D341Med (cell line): ENCODE measurements at regions not wholly inside any gene's neighbourhood (a gene's known extent, or its start where the extent isn't known, plus 50 kb on each side); places are given as distances from the start of the nearest gene placed in this dataset.

Experiments
- DNase-seq: peaks from one replicate; pipeline ENCODE4 v3.0.0; 2012; ENCODE audit warnings: low spot score

- DNase-seq = no peak
These were observed 211.1 kb downstream of the ANKRD60 start for GRCh38 chr20:58017231-58017969.

DNA sequence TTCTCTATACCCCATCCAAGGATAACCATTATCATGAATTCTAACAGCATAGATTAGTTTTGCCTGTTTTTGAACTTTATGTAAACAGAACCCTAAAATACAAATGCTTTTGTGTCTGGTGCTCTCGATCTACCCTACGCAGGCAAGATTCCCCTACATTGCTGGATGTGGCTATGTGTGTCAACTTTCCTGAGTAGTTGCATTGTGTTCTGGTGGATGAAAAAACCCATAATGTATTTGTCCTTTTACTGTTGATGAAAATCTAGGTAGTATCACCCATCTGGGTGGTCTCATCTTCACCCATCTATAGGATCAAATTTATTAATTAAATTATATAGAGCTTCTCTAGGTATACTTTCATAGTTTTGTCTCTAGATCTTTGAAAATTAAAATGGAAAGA lies 211.7 kb downstream of the ANKRD60 start:
- DNase-seq = no peak

DNA sequence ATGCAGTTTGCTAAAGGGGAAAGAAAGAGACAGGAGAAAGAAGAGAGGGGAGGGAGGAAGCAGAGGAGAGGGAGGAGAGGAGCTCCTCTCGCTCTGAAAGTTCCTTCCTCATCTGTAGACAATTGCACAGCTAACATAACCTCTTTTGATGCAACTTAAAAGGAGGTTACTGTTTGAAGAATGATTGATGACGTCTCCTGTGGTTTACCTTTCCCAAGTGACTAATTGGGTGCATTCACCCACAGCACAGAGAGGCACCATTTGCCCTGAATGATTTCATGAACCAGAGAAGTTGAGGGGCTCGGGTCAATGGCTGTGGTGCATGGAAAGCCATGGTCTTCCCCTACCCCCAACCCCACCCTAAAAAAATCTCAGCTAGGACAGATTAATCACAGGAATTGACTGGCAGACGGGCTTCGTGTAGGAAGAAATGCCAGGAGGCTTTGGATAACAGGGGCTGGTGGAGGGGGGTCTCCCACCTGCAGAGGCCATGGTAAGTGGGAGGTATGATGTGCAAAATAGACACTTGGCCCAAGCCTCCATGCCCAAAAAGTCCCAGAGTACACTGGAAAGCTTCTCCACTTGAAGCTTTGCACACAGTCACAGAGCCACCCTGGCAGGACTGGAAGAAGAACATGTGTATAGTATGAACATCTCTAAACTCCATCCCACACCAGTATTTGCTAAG lies 213.7 kb downstream of the ANKRD60 start:
- DNase-seq = no peak

DNA sequence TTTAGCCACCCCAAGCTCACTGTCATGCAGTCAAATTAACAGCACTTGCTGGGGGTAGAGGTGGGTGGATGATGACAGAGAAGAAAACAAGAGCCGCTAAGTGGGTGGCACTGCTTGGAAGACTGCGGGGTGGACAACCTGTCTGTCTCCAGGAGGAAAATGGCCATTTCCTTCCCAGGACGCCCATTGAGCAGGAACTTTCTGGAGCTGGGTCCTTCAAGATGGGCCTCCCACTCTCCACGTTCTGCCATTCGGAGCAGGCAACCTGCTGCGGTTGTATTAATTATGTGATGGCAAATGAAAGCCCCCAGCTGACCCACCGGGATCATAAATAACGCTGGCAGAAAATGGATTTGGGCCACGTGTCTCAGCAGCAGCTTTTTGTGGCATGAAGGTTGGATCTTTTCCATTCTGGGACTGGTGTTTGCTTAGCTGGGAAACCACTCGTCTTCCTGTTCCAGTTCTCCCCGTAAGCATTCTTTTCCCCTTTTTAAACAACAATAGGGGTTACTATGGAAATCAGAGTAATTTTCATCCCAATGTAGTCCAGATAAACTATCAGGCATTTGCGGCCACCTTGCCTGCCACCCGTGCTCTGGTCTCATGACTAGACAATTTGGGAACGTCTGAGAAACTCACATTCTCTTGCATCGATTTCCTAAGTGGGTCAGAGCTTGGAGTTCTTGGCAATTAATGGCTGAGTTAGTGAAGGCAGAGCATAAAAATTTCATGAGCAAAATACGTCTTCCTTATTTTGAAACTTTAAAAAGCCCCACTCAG lies 215.5 kb downstream of the ANKRD60 start:
- DNase-seq = no peak

DNA sequence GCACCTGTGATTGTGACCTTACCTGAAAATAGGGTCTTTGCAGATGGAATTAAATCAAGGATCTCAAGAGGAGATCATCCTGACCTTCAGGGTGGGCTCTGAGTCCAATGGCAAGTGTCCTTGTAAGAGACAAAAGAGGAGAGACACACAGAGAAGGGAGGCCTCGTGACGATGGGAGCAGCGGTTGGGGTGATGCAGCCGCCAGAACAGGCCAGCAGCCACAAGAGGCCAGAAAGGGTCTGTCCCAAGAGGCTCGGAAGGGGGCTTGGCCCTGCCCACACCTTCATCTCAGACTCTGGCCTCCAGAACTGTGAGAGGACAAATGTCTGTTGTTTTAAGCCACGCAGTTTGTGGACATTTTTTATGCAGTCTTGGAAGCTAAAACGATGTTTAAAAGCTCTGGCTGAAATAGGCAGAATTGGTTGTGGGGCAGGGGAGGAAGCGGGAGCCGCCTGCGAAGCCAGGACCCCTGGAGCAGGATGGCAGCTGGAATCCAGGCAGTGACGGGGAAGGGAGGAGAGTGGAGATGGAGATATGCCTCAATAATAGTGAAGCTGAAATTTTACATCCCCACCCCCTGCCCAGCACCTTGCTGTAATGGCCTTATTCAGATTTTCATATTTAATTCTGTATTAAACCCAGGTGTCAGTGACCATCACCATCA lies 216.4 kb downstream of the ANKRD60 start:
- DNase-seq = no peak

GRCh38 chr20:58011106-58011946 lies 217.1 kb downstream of the ANKRD60 start:
- DNase-seq = no peak

- DNase-seq = no peak
These were observed 217.8 kb downstream of the ANKRD60 start for GRCh38 chr20:58010666-58011065.

DNA sequence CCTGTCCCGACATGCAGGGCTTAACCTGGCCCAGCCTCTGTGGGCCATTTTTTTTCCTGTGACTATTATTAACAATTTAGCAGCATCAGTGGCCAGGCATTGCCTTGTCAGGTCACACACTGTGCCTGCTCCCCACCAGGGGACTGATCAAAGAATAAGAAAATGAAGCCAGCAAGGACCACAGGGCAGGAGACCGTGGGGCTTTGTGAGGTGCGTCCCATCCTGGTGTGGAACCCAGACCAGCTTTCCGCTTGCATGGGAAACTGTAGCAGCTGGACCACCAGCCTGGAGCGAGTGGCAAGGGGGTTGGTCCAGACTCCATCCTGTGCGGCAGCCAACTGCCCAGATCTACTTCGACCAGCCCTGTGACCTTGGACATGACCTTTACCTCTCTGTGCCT lies 218.3 kb downstream of the ANKRD60 start:
- no peak for DNase-seq

DNA sequence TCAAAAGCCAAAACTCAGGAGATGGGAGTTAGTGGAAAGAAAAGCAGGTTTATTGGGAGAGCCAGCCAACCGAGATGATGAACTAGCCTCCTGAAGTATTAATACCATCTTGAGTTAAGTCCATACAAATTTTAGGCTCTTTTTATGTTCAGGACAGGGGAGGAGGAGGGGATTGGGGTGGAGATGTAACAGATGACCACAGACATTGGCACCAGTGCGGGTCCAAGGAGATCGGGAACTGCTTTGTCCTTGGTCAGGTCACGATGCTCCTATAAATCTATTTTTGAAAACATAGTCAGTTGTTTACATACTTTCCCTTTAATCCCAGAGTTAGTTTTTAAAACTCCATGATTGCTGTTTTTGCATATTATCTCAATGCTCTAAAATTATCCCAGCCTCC lies 219.6 kb downstream of the ANKRD60 start:
- no peak for DNase-seq

DNA sequence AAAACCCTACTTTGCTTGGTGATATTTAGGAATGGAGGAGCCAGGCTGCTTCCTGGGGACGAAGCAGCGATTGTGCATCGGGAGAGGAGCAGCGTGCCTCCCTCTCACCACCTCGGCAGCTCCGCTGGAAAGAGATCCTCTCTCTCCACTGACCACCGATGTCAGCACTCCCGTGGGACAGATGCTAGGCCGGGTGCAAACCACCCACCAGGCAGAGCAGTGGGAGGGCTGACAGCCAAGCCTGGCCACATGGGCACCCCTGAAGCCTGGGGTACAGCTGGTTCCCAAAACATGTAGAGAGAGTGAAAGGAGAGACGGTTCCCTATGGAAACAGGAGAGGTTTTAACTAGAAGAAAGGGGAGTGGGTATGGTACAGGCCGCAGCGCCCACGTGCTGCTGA lies 220.0 kb downstream of the ANKRD60 start:
- DNase-seq = no peak

- no peak for DNase-seq
These were observed 220.5 kb downstream of the ANKRD60 start for GRCh38 chr20:58007947-58008346.

- no peak for DNase-seq
These were observed 221.8 kb downstream of the ANKRD60 start for GRCh38 chr20:58006346-58007316.

DNA sequence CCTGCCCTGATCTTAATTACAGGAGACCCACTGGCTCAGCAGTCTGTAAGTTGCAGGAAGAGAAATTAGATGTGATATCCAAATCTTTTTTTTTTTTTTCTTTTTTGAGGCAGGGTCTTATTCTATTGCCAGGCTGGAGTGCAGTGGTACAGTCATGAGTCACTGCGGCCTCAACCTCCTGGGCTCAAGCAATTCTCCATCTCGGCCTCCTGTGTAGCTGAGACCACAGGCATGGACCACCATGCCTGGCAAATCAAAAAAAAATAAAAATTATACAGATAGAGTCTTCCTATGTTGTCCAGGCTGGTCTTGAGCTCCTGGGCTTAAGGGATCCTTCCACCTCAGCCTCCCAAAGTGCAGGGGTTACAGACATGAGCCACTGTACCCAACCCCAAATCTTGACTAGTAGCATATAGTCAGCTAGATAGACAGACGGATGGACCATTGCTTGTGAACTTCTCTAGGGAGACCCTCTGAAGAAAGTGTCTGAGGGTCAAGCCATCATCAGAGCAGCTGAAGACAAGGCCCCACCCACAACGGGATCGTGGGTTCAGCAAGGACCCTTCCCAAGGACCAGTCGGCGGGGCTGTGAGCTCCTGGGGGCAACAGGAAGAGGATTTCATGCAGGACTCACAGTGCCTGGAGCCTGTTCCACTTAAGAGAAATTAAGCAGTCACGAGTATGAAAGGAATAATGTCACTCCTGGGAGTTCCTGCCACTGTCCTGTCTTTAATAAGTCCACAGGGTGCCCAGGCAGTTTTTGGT lies 222.7 kb downstream of the ANKRD60 start:
- no peak for DNase-seq

DNA sequence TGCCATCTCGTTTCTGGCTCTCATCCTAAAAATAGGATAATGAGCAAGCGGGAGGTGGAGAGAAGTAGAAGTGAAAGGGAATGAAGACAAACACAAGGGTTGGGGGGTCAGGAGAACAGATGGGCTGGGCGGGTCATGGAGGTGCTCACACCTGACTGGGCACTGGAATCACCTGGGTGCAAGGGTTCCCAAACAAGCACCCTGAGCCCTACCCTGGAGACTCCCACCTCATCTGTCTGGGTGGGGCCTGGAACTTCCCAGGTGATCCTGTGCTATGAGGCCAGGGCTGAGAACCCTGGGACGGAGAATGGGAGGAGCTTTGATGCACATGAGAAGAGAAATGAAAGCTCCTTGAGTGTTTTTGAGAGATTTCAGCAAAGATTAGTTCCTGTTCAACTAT lies 223.6 kb downstream of the ANKRD60 start:
- DNase-seq = no peak

- no peak for DNase-seq
These were observed 224.3 kb downstream of the ANKRD60 start for GRCh38 chr20:58004146-58004545.

DNA sequence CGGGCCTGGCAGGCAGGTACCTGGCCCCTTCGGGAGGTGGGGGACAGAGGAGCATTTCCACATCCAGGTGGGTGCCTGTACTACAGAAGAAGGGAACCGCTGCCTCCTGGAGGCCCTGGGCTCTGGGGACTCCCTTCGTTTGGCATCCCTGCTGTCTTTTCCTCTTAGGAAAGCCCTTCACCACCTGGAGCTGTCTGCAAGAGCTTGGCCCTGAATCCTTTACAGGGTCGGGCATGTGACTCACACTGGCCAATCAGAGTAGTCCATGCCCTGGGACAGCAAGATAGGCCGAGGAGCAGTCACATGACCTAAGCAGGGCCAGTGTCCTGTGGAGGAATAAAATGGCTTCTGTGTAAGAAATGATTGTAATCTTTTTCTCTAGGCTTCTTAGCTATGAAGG lies 224.9 kb downstream of the ANKRD60 start:
- no peak for DNase-seq

DNA sequence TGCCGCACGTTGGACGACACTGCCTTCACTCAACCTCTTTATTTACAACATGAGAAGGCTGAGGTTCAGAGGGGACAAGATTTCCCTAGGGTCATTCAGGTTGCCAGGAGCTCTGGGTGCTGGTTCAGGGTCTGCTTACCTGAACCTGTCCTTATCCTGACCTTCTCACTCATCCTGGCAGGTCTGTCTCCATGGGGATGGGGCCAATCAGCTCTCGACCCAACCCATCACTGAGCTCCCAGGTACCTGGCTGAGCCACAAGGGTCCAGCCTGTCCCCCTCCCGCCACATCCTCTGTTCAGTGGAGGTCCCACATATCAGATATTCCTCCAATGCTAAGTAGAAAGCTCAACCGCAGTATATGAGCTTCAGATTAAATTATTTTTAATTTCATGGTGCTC lies 225.6 kb downstream of the ANKRD60 start:
- no peak for DNase-seq

DNA sequence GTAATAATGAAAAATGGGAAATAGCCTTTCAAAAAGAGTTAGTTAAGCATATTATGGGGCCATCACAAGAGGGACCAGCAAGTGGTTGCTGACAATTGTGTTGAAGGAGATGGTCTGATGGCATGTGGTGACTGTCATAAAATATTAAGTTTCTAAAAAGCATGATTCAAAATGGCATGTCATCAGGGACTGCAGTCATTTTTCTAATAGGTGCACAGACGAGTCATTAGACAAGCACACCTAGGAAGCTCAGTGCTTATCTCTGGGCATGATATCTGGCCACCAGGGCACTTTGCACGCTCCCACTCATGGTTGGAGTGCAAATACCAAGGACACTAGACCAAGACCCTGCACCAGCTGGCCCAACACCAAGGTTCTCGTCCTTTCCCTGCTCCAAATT lies 226.5 kb downstream of the ANKRD60 start:
- DNase-seq = no peak

DNA sequence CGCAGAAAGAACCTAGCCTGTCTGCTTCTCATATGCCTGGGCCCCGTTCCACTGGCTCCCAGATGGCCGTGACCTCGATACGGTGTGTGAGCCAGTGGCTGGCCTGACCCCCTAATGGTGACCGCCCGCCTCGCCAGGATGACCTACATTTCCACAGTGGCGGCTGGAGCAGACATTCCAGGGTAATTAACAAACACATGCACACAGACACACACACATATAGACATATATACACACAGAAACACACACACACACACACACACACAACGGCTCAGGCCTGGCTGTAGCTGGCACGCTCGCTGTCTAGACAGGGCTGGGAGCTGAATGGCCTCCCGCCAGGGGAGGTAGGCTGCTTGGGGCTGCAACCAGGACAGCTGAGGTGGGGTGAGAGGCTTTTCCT lies 227.1 kb downstream of the ANKRD60 start:
- DNase-seq = no peak

DNA sequence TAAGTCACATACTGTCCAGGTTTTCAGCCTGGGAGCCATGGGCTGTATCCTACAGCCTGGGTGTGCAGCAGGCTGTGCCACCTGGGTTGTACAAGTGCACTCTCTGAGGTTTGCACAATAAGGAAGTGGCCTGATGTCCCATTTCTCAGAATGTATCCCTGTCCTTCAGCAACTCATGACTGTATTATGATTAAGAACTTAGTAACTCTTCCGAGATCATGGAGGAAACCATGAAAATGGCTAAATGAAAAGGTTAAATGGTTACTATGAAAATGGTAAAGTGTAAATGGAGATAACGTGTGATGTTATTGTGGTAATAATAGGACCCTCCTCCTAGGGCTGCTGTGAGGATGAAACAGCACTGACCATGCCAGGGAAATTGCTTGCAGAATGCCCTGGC lies 227.6 kb downstream of the ANKRD60 start:
- DNase-seq = no peak
